PC-9 (cell line): ENCODE measurements at regions not wholly inside any gene's neighbourhood (a gene's known extent, or its start where the extent isn't known, plus 50 kb on each side); places are given as distances from the start of the nearest gene placed in this dataset.

ENCODE experiments used
- CTCF ChIP-seq: fragments of 200-600 bp; sonication (generic); conservative IDR thresholded peaks from 2 replicates; pipeline ENCODE4 v1.6.1; 2017; ENCODE audit warnings: mixed run types, antibody characterized with exemption, mild to moderate bottlenecking, moderate library complexity
- EZH2 ChIP-seq: fragments of 200-600 bp; sonication (generic); IDR thresholded peaks from 2 replicates; pipeline ENCODE4 v1.8.0; 2017; ENCODE audit warnings: antibody characterized with exemption, low read depth

- TF ChIP-seq EZH2 (no peak), CTCF (no peak)
Measured at GRCh38 chr21:28769683-28770082, 223.0 kb downstream of the LTN1 start.
